ENCODE measurements at regions not wholly inside any gene's neighbourhood (a gene's known extent, or its start where the extent isn't known, plus 50 kb on each side); places are given as distances from the start of the nearest gene placed in this dataset.
A peak's percentile ranks its signal among the peaks of the same experiment; 100 is the strongest.

DNA sequence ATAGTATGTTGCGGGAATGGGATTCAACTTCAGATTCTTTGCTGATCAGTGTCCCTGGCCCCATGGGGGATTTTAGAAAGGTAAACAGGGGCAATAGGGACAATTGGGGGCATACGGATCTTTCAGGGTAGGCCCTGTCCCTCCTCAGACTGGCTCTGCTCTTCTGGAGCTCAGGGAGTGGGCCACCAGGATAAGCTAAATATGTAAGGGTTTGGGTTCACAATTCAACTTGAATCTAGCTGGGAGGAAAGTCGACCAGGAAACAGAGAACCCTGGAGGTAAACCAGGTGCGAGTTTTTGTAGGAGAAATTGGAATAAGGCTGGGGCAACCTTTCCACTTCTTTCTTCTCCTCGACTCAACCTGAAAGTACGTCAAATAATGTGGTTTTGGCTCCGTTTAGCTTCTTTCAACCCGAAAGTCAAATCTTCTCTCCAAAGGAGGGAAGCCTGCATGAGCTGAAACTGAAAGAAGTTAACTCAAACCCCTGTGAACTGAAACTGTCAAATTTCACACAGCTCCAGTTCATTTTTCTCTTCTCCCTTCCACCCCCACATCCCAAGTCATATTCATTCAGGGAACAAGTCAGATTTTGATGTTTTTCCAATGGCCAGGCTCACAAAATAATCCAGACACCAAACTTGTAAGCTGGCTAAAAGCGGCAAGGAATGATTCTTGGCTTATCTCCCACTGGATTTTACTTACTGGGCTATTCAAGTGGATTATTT is 278.2 kb downstream of the CLIC5 start:
- Histone ChIP-seq H3K27me3 (replicated peaks; ENCODE audit: insufficient read depth) (no peaks in the 10 kb centered on the region), H3K9me3 (no peaks in the 10 kb centered on the region), H3K27ac (no peak overlapping the region), H3K36me3 (no peaks in the 10 kb centered on the region), H3K4me3 (no peak overlapping the region), H3K4me1 (replicated peaks) (no peaks in the 10 kb centered on the region)
- intact Hi-C loops (cut with DNase I): no loop called here
- no peak for DNase-seq (ENCODE audit: low spot score)
- TF ChIP-seq POLR2AphosphoS5 (IDR thresholded peaks at IDR 0.05): no peak
- no peak for TF ChIP-seq POLR2A (IDR thresholded peaks at IDR 0.05)
- TF ChIP-seq, protein P1, sequence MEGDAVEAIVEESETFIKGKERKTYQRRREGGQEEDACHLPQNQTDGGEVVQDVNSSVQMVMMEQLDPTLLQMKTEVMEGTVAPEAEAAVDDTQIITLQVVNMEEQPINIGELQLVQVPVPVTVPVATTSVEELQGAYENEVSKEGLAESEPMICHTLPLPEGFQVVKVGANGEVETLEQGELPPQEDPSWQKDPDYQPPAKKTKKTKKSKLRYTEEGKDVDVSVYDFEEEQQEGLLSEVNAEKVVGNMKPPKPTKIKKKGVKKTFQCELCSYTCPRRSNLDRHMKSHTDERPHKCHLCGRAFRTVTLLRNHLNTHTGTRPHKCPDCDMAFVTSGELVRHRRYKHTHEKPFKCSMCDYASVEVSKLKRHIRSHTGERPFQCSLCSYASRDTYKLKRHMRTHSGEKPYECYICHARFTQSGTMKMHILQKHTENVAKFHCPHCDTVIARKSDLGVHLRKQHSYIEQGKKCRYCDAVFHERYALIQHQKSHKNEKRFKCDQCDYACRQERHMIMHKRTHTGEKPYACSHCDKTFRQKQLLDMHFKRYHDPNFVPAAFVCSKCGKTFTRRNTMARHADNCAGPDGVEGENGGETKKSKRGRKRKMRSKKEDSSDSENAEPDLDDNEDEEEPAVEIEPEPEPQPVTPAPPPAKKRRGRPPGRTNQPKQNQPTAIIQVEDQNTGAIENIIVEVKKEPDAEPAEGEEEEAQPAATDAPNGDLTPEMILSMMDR (IDR thresholded peaks at IDR 0.05): no peak
- 72% methylated on average over 9 of the region's 9 CpGs for WGBS

DNA sequence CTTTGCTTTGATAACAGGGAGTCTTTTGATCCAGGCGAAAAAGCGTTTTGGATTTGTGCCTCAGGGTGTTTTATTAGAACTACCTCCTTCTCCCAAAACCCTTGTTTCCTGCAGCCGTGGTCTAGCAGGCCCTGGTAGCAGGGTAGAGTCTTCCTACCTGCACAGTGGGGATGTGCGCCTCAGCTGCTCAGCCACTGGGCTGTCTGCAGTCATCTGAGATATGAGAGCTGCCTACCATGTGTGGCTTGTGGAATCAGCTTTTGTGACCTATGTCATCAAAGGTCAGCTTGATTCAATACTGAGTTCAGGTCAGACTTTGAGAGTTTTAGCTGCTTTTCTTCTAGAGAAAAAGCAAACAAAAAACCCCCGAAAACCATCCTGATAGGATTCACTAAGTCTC is 279.5 kb downstream of the CLIC5 start:
- DNase-seq (ENCODE audit: low spot score): no peak
- intact Hi-C loops (cut with DNase I): no loop called here
- Histone ChIP-seq H3K9me3 (no peaks in the 10 kb centered on the region), H3K36me3 (no peaks in the 10 kb centered on the region), H3K4me1 (replicated peaks) (no peaks in the 10 kb centered on the region), H3K27me3 (replicated peaks; ENCODE audit: insufficient read depth) (no peaks in the 10 kb centered on the region), H3K4me3 (no peak overlapping the region), H3K27ac (no peak overlapping the region)
- WGBS: 72% methylated on average over 5 of the region's 5 CpGs
- no peak for TF ChIP-seq POLR2A (IDR thresholded peaks at IDR 0.05)
- no peak for TF ChIP-seq POLR2AphosphoS5 (IDR thresholded peaks at IDR 0.05)
- TF ChIP-seq, protein P1 (IDR thresholded peaks at IDR 0.05): no peak

DNA sequence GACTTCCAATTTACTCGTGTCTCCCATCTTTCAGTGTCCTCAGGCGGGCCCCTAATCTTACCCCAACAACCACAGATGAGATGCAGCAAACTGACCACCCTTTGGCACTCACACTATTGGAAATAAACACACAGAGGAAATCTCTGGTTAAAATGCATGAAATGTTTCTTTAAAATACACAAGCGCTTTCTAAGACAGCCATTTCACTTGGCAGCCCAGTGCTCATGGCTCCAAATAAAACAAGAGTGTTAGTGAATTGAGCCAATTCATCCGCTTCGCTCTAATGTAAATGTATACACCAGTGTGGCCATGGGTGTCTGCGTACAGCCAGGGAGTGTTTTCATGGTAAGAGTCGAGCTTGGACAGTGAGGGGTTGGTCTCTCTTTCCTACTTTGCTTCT is 282.9 kb downstream of the CLIC5 start:
- 59% methylated on average over 7 of the region's 7 CpGs for WGBS
- H3K36me3 ChIP-seq: no peaks in the 10 kb centered on the region
- H3K27me3 ChIP-seq (replicated peaks; ENCODE audit: insufficient read depth): no peaks in the 10 kb centered on the region
- no peak overlapping the region for H3K4me3 ChIP-seq
- TF ChIP-seq, protein P1 (IDR thresholded peaks at IDR 0.05): no peak
- no peak for TF ChIP-seq POLR2AphosphoS5 (IDR thresholded peaks at IDR 0.05)
- TF ChIP-seq POLR2A (IDR thresholded peaks at IDR 0.05): no peak
- DNase-seq (ENCODE audit: low spot score): no peak
- H3K27ac ChIP-seq: no peak overlapping the region
- intact Hi-C loops (cut with DNase I): no loop called here
- no peaks in the 10 kb centered on the region for H3K9me3 ChIP-seq
- no peaks in the 10 kb centered on the region for H3K4me1 ChIP-seq (replicated peaks)

DNA sequence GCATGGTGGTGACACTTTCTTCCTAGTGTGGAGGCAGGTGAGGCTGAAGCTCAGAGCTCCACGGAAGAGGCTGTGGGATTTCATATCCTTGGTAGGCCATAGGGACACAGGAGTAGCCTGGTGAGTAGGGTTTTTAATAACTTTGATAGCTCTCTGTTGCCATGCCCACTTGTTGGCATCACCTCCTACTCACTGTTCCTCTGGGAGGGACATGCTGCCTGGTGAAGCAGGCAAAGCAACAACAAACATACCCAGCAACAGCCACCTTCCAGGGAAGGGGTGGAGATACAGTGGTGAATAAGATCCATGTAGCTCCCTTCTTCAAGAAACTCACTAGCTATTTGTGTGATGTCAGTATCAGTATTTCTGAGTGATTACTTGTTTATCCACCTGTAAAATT is 285.4 kb downstream of the CLIC5 start:
- intact Hi-C loops (cut with DNase I): no loop called here
- TF ChIP-seq, protein P1 (IDR thresholded peaks at IDR 0.05): no peak
- TF ChIP-seq POLR2AphosphoS5 (IDR thresholded peaks at IDR 0.05) (no peak), POLR2A (IDR thresholded peaks at IDR 0.05) (no peak)
- Histone ChIP-seq H3K27ac (no peak overlapping the region), H3K4me1 (replicated peaks) (no peaks in the 10 kb centered on the region), H3K9me3 (no peaks in the 10 kb centered on the region), H3K27me3 (replicated peaks; ENCODE audit: insufficient read depth) (no peaks in the 10 kb centered on the region), H3K36me3 (no peaks in the 10 kb centered on the region), H3K4me3 (no peak overlapping the region)
- 100% methylated on average over 1 of the region's 1 CpG for WGBS
- DNase-seq (ENCODE audit: low spot score): no peak

DNA sequence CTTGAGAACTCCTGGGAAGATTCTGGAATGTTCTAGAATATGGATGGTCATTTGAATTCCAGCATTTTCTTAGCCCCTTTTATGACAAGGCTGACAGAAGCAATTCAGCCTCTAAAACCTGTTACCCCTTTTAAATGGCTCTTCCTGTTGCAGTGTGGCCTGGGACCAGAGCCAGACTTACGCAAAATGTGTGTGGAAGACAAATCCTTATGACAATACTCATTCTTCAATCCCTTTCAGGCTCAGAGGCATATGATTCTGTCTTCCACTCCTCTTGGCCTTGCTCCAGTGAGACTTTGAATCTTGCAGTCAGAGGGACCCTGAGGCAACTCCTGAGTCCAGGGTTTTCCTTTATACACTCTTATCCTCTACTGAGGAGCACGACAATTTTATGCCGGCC is 287.0 kb downstream of the CLIC5 start:
- TF ChIP-seq POLR2A (IDR thresholded peaks at IDR 0.05): no peak
- TF ChIP-seq POLR2AphosphoS5 (IDR thresholded peaks at IDR 0.05): peak; percentile 24
- TF ChIP-seq, protein P1 (IDR thresholded peaks at IDR 0.05): no peak
- Histone ChIP-seq H3K27me3 (replicated peaks; ENCODE audit: insufficient read depth) (no peaks in the 10 kb centered on the region), H3K27ac (no peak overlapping the region), H3K9me3 (no peaks in the 10 kb centered on the region), H3K4me3 (no peak overlapping the region), H3K36me3 (no peaks in the 10 kb centered on the region), H3K4me1 (replicated peaks) (no peaks in the 10 kb centered on the region)
- DNase-seq (ENCODE audit: low spot score): peak; percentile 51
- intact Hi-C loops (cut with DNase I): no loop called here
- 38% methylated on average over 3 of the region's 3 CpGs for WGBS

Data from prostate gland (tissue), 2 donors.